AG08395 (cell line): ENCODE measurements at regions not wholly inside any gene's neighbourhood (a gene's known extent, or its start where the extent isn't known, plus 50 kb on each side); places are given as distances from the start of the nearest gene placed in this dataset.
A peak's percentile ranks its signal among the peaks of the same experiment; 100 is the strongest.
"Not testable (repeated sequence)": the region's sequence is repeated elsewhere in the genome, so short reads cannot be mapped to it uniquely, and the experiment has no call there.

Experiments used
- DNase-seq: peaks from one replicate; pipeline ENCODE4 v3.0.0; 2012; ENCODE audit warnings: mixed read lengths, low spot score

DNA sequence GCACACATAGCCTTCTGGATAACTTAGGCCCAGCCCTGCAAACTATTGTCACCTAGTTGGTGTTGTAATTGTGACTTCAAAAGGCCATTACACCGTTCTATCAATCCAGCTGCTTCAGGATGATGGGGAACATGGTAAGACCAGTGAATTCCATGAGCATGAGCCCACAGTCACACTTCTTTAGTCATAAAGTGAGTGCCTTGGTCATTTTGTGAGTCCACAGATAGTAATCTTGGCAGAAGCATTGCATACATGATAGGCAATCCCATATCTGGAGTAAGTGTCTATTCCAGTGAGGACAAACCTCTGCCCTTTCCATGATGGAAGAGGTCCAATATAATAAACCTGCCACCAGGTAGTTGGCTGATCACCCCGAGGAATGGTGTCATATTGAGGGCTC, 94.5 kb upstream of the RAI14 start:
- DNase-seq, result not testable (repeated sequence)

DNA sequence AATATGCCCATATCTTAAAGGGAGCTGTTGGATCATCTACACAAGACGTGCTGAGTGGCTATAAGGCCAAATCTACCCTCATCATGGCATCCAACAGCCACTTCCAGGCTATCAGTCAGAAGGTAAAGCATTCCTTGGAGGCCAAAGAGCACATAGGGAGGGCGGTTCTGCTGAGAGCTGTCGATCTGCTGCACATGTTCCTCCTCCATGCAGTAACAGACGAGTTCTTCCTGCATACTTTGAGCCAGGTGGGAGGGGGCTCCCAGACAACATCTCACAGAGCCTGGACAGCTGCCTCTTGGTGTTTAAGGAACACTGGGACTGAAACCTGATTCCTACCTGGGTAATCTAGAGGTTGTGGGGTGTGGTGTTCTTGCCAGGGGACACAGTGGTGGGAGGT, 93.3 kb upstream of the RAI14 start:
- no peak for DNase-seq

DNA sequence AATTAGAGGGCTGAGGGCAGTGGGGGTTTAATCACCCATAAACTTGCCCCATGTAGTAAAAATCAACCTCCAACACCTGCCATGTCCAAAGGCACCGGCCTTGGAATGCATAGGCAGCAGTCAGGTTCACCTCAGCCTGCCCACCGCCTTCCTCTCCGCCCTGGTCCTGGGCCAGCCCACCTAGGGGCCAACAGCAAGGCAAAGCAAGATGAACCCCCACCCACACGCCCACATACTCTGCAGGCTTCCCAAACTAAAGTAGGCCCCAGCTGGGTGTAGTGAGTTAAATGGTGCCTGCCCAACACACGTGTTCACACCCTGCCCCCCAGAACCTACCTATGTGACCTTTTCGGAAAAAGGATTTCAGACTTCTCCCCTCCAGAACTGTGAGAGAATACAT, 92.9 kb upstream of the RAI14 start:
- DNase-seq, result no peak

DNA sequence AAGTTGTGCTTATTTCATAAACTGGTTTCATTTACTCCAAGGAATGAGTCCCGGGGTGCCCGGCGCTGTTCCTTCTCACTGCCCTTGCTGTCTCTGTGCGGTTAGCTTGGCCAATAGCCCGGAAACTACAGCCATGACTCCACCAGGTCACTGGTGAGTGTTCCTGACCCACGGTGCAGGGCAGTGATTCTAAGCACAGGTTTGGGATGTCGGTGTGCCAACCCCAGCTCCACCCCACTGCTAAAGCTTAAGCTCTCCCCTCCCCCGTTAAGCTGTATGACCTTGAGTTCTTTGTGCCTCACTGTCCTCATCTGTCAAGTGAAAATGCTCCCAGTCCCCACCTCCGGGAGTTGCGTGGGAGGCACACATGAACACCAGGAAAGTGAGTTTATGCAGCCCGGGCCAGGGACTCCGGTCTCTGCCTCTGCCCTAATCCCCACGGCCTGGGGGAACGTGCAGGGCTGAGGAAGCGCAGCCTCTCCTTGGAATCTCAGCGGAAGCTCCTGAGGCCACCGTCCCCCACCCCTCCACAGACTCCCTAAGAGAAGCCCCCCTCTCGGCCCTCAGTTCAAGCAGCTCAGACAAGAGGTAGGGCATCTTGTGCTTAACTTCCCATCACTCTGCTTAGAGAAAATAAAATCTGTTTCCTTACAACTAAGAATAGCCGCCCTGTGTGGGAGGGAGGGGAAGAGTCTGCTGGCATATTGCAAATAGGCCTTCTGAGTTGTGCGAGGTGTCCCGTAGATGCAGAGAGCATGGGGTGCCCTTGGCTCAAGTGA, 92.0 kb upstream of the RAI14 start:
- DNase-seq, result peak; percentile 15

DNA sequence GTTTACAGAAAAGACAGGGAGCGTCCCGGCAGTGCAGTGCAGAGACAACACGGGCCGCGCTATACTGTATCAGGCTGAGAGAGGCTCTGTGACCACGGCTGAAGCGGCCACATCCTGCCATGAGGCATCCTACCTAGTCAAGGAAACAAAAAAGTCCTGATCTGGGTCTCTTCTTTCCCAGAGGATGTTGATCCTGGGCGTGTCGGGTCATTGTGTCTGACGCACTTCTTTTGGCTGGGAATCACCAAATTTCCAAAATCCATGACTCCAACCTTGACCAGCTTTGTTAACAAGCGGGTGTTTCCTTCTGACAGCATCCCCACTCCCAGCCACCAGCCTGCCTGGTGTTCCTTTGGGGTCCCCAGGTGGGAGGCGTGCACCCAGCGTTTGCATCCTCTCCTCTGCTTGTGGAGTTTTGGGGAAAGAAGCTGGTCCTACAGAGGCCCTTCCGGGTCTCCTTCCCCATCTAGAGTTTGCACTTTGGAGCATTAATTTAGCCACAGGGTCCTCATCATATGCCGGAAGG, 91.4 kb upstream of the RAI14 start:
- no peak for DNase-seq

DNA sequence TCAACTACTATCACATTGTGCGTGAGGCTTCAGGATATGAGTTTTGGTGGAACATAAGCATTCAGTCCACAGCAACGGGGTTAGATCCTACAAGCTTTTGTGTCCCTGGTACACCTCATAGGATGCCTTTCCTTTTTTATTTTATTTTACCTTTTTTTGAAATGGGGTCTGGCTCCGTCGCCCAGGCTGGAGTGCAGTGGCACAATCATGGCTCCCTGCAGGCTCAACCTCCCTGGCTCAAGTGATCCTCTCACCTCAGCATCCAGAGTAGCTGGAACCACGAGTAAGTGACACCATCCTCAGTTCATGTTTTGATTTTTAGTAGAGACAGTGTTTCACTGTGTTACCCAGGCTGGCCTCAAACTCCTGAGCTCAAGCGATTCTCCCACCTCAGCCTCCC, 86.0 kb upstream of the RAI14 start:
- DNase-seq, result no peak

DNA sequence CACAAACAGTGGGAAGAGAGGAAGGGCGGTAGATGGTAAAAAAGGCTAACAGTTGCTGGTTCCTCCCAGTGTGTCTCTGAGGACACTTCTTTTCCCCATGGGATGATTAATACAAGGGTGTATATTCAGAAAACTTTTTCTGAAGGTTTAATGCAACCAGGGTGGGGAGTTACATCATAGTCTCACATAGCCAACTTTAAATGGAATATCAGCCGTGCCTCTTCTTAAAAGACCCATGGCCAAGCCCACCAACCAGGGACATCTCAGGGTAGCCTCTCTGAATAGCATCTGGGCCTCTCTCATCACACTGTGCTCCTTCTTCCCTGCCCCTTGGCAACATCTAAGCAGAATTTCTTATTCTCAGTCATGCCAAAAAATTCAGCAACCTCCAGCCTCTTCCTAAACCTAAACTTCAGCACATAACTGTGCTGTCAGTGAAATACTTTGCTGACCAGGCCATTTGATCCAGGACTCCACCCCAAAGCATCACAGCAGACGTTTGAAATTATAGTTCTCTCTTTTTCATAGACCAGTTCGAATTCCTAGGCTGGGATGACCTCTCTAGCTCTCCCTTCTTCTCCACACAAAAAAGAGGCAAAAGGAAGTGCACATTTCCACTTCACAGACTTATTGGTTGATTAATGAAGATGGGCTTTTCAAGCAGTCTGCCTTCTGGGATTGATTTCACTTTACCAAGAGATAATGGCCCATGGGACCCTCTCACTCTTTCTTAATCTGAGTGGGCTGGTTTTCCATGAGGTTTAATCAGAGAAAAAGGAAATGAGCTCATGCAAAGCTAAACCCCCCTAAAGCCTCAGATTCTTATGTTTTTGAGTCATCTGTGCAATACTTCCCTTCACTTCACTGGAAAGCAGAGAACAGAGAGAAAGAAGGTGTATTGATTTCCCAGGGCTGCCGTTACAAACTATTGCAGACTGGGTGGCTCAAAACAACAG, 85.1 kb upstream of the RAI14 start:
- peak; percentile 74 for DNase-seq

DNA sequence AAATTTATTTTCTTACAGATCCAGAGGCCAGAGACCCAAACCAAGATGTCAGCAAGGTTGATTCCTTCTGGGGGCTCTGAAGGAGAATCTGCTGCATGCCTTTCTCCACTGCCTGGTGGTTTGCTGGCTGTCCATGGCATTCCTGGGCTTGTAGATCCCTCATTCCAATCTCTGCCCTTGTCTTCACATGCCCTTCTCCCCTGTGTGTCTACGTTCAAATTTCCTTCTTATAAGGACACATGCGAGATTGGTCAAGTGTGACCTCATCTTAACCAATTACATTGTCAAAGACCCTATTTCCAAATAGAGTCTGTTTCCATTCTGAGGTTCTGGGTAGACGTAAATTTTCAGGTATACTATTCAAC, 84.5 kb upstream of the RAI14 start:
- peak; percentile 50 for DNase-seq

DNA sequence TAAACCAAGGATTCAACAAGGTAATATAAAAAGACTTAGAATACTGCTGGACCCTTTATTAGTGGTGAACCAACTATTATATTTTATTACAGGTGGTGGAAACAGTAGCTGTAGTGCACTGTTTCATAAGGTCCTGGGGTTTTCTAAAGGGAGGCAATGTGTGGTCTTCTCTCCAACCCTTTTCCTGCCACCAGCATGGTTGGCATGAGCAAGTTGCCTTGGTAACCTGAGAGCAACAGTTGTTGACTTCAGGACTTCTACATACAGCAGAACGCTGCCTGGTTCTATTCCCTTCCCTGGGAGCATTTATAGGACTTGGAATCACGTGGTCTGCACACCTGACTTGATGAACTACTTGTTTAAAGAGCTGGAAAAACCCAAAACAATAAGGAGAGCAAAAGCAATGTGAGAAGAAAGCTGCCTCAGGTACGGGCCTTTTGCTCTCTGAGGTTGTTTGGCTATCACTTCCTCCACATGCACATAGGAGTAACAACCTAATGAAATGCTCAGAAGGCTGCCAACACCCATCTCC, 81.1 kb upstream of the RAI14 start:
- DNase-seq, result no peak

DNA sequence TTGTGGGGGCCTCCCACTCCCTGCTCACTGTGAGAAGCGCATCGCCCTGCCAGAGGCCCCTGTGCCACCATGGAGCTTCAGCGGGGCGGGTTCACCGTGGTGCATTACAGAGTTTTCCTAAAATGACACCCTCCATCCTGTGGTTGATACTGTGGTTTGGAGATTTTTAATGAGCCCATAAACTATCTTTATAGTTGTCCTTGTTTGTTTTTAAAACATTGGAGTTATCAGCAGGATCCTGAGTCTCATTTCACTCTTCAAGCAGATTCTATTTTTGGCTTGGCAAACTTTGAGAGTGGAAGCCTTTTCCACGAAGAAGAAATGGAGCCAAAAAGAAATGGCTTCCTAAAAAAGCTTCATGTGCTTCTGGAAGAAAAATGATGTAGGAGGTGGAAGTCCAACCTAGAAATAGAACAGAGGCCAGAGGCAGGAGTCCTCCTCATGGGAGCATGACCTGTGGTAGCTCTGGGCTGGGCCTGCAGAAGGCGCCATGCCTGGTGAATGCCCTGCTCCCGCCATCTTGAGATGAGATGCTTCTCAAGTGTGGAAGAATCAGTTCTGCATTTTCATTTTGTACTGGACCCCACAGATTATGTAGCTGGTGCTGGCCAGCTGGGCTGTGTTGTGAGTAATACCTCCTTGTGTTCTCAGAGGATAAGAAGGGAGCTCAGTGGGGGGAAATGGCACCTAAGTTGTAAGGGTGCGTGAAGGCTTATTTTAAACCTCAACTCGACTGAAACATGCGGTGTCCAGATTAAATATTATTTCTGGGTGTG, 79.0 kb upstream of the RAI14 start:
- no peak for DNase-seq

DNA sequence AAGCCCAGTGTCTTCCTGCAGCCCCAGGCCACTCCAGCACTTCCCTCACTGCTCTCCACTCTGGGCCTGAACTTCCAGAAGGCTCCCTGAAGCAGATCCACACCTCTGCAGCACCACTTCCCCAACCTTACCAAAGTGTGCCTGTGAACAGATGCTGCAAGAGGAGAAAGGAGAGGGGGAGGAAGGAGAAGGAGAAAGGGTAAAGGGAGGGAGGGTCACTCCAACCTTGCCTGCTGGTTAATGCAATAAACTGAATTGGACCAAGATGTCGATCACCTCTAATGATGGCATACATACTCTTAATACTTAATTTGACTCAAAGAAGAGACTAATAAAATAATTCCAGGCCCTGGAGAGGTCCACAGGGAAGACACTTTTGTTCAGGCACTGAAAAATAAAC, 77.2 kb upstream of the RAI14 start:
- no peak for DNase-seq

DNA sequence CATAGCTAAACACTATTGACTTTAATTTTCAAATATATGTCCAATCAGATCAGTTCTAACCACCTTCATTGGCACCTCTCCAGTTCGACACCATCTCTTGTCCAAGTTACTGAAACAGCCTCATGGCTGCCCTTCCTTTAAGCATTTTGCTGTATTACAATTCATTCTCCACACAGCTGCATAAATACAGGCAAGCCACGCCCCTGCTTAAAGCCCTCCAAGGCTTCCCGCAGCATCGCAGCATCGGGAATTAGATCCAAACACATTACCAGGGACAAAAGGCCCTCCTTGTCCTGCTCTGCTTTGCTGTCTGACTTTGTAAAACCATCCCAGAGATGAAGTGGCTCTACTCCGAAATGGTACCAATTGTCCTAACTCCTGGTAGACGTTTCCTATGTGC, 75.1 kb upstream of the RAI14 start:
- no peak for DNase-seq

DNA sequence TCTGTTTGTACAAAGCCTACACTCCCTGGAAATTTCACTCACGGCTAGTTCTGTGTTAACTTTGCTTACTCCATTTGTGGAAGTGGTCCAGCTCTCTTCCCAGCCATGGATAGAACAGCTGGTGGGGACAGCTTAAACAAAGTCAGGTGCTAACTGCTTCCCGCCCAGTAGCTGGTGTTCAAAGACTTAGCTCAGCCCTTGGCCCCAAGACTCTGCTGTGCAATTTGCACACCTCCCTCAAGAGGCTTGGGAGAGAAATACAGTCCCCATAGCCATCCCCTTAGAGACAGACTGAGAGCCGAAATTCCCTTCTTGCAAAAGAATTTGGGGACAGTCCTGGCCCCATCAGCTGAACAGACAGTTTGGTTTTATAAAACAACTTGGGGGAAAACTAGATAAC, 73.8 kb upstream of the RAI14 start:
- DNase-seq, result no peak

DNA sequence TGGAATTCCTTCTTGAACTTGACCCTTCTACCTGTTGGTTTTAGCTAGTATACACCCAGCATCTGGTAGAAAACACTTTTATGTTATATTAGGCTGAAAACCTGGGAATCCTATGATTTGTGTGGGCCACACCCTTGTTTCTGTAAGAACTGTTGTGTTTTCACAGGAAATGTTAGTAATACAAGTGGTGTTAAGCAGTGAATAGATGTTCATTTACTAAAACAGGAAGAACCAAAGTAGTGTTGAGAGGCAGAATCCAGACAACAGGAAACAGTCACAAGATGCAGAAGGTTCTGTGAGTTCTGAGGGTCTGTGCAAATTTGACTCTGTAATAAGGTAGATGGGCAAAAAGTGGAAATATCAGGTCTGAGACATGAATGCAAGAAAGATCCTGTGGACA, 73.0 kb upstream of the RAI14 start:
- DNase-seq, result no peak

DNA sequence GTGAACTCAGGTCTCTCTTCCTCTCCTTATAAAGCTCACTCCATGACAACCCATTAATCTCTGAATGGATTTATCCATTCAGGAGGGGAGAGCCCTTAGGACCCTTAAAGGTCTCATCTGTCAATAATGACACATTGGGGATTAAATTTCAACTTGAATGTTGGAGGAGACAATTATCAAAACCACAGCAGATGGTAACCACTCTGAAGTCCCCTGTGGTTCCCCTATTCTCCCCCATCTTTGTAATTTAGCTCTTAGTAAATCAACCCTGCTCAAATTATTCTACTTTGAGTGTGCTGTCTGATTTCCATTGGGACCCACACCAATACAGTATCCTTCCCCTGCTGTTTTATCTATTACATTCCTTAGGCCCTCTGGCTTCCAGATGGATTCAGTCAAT, 72.0 kb upstream of the RAI14 start:
- DNase-seq, result no peak

DNA sequence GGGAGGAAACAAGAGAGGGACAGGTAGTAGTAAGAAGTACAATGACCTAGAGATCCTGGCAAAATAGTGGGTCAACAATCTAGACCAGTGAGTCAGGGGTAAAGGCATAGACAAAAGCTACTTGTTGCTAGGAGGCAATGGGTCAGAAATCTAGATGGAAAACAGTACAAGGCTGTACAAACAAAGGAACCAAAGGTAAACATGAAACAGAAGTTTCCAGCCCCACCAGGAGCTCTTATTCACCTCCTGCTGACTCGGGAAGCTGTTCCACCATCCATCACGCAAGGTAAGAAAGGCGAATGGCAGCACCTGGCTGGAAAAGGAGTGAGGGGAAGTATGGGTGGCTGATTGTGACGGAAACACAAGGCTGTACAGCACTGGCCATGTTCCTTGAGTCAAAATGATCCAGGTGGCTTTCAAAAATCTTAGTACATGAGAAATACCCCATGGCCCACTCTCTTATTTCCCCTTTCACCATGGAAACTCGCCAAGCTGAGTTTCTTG, 70.5 kb upstream of the RAI14 start:
- DNase-seq, result peak; percentile 21

DNA sequence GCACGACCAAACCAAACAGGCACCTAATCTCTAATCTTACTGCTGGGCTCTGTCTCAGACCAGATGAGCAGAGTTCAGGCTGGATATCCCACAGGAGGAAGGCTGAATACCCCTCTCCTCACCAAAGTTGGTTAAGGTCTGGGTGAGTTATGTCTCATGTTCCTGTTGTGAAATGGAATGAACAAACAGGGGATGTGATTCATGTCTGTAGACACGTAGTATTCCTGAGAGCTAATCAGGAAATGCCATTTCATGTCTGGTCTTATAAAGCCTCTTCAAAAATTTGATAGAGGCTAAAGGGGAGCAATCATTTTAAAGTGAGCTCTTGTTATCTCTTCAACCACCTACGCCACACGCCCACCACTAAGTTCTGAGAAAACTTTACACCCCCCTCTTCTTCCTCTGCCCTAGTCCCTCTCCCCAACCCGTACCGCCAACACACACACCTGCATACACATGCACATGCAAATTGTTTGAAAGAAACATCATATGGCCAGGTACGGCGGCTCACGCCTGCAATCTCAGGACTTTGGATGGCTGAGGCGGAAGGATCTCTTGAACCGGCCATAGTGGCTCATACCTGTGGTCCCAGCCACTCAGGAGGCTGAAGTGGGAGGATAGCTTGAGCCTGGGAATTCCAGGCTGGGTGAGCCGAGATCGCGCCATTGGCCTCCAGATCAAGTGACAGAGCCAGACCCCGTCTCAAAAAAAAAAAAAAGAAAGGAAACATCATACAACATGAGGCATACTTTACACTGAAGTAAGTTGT, 69.8 kb upstream of the RAI14 start:
- peak; percentile 72 for DNase-seq

DNA sequence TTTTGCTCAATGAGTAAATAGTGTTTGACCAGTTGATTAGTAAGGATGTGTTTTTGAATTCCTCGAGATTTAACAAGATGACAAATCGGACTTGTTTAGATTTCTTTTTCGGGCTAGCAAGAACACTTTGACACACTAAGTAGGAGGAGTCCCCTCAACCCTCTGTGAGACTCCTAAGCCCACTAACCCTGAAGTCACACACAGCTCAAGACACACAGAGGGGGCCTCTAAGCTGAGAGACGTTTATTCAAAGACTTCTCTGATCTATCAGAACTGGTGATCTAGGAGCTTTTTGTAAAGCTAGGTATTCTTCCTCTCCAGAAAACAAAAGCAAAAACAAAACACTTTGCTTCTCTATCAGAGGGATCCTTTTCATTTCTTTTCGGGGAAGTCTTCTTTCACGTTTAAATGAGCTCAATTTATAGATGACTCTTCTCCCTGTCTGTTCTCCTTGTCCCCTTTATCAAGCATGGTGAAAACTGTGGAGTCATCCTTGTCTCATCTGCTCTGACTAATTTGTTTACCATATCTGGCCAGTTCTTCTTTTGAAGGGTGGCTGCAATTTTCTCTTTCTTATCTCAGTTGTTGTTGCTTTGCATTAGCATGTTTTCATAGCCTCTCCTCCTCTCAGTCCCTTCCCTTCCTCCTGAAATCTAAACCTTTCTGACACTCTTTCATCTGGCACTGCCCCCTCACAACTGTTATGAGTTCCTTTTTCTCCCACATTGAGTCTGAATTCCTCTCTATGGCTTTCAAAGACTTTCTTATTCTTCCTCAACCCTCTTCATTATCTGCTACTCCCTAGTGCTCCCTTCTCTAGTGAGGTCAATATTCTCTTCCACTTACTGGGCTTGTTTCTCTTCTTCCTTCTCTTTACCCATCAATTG, 68.5 kb upstream of the RAI14 start:
- peak; percentile 62 for DNase-seq

DNA sequence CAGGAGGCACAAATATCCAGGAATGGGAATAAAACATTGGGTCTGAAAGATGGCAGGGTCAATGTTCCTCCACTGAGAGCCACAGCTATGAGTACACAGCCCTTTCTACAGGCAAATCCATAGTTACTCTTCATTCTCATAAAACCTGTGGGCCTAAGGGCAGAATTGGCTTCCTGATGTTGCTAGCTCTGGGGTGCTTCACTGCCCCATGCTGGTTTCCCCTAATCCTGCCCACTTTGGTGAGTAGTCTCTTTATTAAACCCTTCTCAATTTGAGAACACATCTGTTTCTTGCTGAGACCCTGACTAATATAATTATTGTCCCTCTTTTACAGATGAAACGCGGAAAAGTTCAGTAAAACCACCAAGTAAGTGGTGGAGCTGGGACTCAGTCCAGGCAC, 66.3 kb upstream of the RAI14 start:
- no peak for DNase-seq

DNA sequence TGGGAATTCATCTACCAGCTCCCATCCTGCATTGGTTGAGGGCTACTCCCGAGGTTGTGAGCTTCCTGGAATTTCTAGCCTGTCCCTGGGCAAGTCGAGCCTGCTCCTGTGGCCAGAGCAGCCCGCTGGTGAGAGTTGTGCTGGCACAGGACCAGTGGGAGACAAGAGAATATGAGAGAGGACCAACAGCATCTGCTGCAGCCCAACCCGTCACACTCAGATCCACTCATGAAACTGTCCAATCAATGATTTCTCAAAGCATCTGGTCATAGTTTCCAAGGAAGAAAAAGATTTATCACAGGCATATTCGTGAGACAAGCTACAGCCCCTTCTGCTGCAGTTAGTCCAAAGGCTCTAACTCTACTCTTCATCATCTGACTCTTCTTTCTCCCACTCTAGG, 64.4 kb upstream of the RAI14 start:
- peak; percentile 19 for DNase-seq
